Neural cell (in vitro differentiated cells): ENCODE measurements at regions not wholly inside any gene's neighbourhood (a gene's known extent, or its start where the extent isn't known, plus 50 kb on each side); places are given as distances from the start of the nearest gene placed in this dataset.

Experiments used
- H2AFZ ChIP-seq: fragments of 200-600, 300-800 bp; sonication (generic), shearing (Covaris generic); 2 replicates; pipeline ENCODE4 v1.6.0; 2014; ENCODE audit warnings: low read depth, mild to moderate bottlenecking, antibody characterized with exemption, low read length, moderate library complexity
- H3F3A ChIP-seq: fragments of 200-600 bp; shearing (Covaris generic); 2 replicates; pipeline ENCODE4 v1.6.1; 2016; ENCODE audit warnings: mild to moderate bottlenecking, moderate library complexity, mixed read lengths, antibody characterized with exemption, low read length; ENCODE audit not compliant: insufficient read depth, poor library complexity, severe bottlenecking
- H3K27ac ChIP-seq: fragments of 200-600, 300-800 bp; sonication (generic), shearing (Covaris generic); 2 replicates; pipeline ENCODE4 v1.5.1; 2014; ENCODE audit warnings: mild to moderate bottlenecking, low read length, moderate library complexity
- H3K27me3 ChIP-seq: fragments of 300-800, 200-600 bp; sonication (generic), shearing (Covaris generic); 2 replicates; pipeline ENCODE4 v1.6.0; 2014; ENCODE audit warnings: mild to moderate bottlenecking, low read depth, low read length, moderate library complexity; ENCODE audit not compliant: insufficient read depth
- H3K36me3 ChIP-seq: fragments of 300-800, 200-600 bp; sonication (generic), shearing (Covaris generic); 2 replicates; pipeline ENCODE4 v1.5.1; 2014; ENCODE audit warnings: mild to moderate bottlenecking, antibody characterized with exemption, low read length, moderate library complexity; ENCODE audit not compliant: insufficient read depth
- H3K4me2 ChIP-seq: fragments of 300-800, 200-600 bp; sonication (generic), shearing (Covaris generic); 2 replicates; pipeline ENCODE4 v1.6.0; 2014; ENCODE audit warnings: mild to moderate bottlenecking, low read length
- H3K4me3 ChIP-seq: fragments of 300-800, 200-600 bp; sonication (generic), shearing (Covaris generic); 2 replicates; pipeline ENCODE4 v1.5.1; 2014; ENCODE audit warnings: mild to moderate bottlenecking, low read length, moderate library complexity
- H3K79me2 ChIP-seq: fragments of 200-600 bp; shearing (Covaris generic); replicated peaks from 2 replicates; pipeline ENCODE4 v1.6.0; 2014; ENCODE audit warnings: mild to moderate bottlenecking, low read length, moderate library complexity; ENCODE audit not compliant: insufficient read depth
- H3K9ac ChIP-seq: fragments of 300-800, 200-600 bp; sonication (generic), shearing (Covaris generic); 2 replicates; pipeline ENCODE4 v1.6.1; 2016; ENCODE audit warnings: mild to moderate bottlenecking, low read length, mixed read lengths
- H3K9me2 ChIP-seq: fragments of 200-600 bp; shearing (Covaris generic); 2 replicates; pipeline ENCODE4 v1.6.1; 2016; ENCODE audit warnings: mild to moderate bottlenecking, low read length, mixed read lengths; ENCODE audit not compliant: insufficient read depth
- H3K9me3 ChIP-seq: fragments of 200-600, 300-800 bp; sonication (generic), shearing (Covaris generic); 2 replicates; pipeline ENCODE4 v1.6.1; 2016; ENCODE audit warnings: mild to moderate bottlenecking, mixed run types, low read length, moderate library complexity, mixed read lengths
- H4K20me1 ChIP-seq: fragments of 200-600 bp; shearing (Covaris generic); 2 replicates; pipeline ENCODE4 v1.6.1; 2016; ENCODE audit warnings: mild to moderate bottlenecking, mixed run types; ENCODE audit not compliant: insufficient read depth
- CTCF ChIP-seq: fragments of 450-650 bp; IDR thresholded peaks from 2 replicates; pipeline ENCODE4 v1.5.1; 2014; ENCODE audit warnings: antibody characterized with exemption, mild to moderate bottlenecking, moderate library complexity; ENCODE audit not compliant: poor library complexity, severe bottlenecking
- EP300 ChIP-seq: fragments of 450-650 bp; conservative IDR thresholded peaks from 2 replicates; pipeline ENCODE4 v1.6.1; 2014; ENCODE audit warnings: antibody characterized with exemption, mild to moderate bottlenecking, moderate library complexity; ENCODE audit not compliant: poor library complexity, severe bottlenecking
- EZH2 ChIP-seq: fragments of 200-600, 300-800 bp; shearing (Covaris generic), sonication (generic); IDR thresholded peaks from 2 replicates; pipeline ENCODE4 v1.6.1; 2014; ENCODE audit warnings: antibody characterized with exemption, low read length, borderline replicate concordance, mild to moderate bottlenecking; ENCODE audit not compliant: insufficient read depth, poor library complexity, severe bottlenecking
- MXI1 ChIP-seq: fragments of 450-650 bp; conservative IDR thresholded peaks from 2 replicates; pipeline ENCODE4 v1.6.1; 2014; ENCODE audit warnings: antibody characterized with exemption, mild to moderate bottlenecking; ENCODE audit not compliant: poor library complexity, severe bottlenecking
- POLR2AphosphoS5 ChIP-seq: IDR thresholded peaks from 2 replicates; pipeline ENCODE4 v1.6.1; 2012
- RAD21 ChIP-seq: fragments of 450-650 bp; conservative IDR thresholded peaks from 2 replicates; pipeline ENCODE4 v1.6.1; 2014; ENCODE audit warnings: antibody characterized with exemption, mild to moderate bottlenecking, moderate library complexity
- REST ChIP-seq: IDR thresholded peaks from 2 replicates; pipeline ENCODE4 v1.6.1; 2012; ENCODE audit warnings: borderline replicate concordance
- SMC3 ChIP-seq: fragments of 450-650 bp; conservative IDR thresholded peaks from 2 replicates; pipeline ENCODE4 v1.6.1; 2014; ENCODE audit warnings: antibody characterized with exemption, mild to moderate bottlenecking, moderate library complexity; ENCODE audit not compliant: poor library complexity
- TAF1 ChIP-seq: IDR thresholded peaks from 2 replicates; pipeline ENCODE4 v1.6.1; 2012; ENCODE audit warnings: low read depth

- no peaks in the 10 kb centered on the region for H3K36me3 ChIP-seq
- H3K9me3 ChIP-seq = no peaks in the 10 kb centered on the region
- no peak for TF ChIP-seq RAD21
- no peak for TF ChIP-seq POLR2AphosphoS5
- TF ChIP-seq MXI1 = no peak
- no peak for TF ChIP-seq SMC3
- TF ChIP-seq EP300 = no peak
- no peak for TF ChIP-seq EZH2
- no peak for TF ChIP-seq CTCF
- no peak for TF ChIP-seq TAF1
- no peak for TF ChIP-seq REST
- no peaks in the 10 kb centered on the region for H3K79me2 ChIP-seq
- H3K4me3 ChIP-seq = no peak overlapping the region
- no peak overlapping the region for H3K4me2 ChIP-seq
- H2AFZ ChIP-seq = no peak overlapping the region
- no peaks in the 10 kb centered on the region for H3K27me3 ChIP-seq
- H3K27ac ChIP-seq = no peak overlapping the region
- no peak overlapping the region for H3K9ac ChIP-seq
- H4K20me1 ChIP-seq = no peaks in the 10 kb centered on the region
- H3K9me2 ChIP-seq = no peaks in the 10 kb centered on the region
- no peaks in the 10 kb centered on the region for H3F3A ChIP-seq
Measured at GRCh38 chr3:72604328-72604727, 243.9 kb downstream of the SHQ1 start.

GRCh38 chr3:72601983-72602750 is 246.1 kb downstream of the SHQ1 start:
- no peak overlapping the region for H3K4me3 ChIP-seq
- no peaks in the 10 kb centered on the region for H3K9me2 ChIP-seq
- H4K20me1 ChIP-seq = no peaks in the 10 kb centered on the region
- no peak overlapping the region for H3K4me2 ChIP-seq
- H3K27me3 ChIP-seq = no peaks in the 10 kb centered on the region
- no peaks in the 10 kb centered on the region for H3F3A ChIP-seq
- no peak overlapping the region for H3K9ac ChIP-seq
- H3K36me3 ChIP-seq = no peaks in the 10 kb centered on the region
- H3K79me2 ChIP-seq = no peaks in the 10 kb centered on the region
- H2AFZ ChIP-seq = no peak overlapping the region
- no peak for TF ChIP-seq POLR2AphosphoS5
- TF ChIP-seq SMC3 = no peak
- no peak overlapping the region for H3K27ac ChIP-seq
- H3K9me3 ChIP-seq = no peaks in the 10 kb centered on the region
